Spleen (tissue), 11 donors: ENCODE measurements at regions not wholly inside any gene's neighbourhood (a gene's known extent, or its start where the extent isn't known, plus 50 kb on each side); places are given as distances from the start of the nearest gene placed in this dataset.

Experiments used
- DNase-seq: peaks from one replicate; pipeline ENCODE4 v3.0.0-alpha.2; 2020
- H3K27ac ChIP-seq, 8 donors: fragments of 200-600 bp; sonication (generic) in 7 of 8; 1 replicate in 4 of 8; 2 replicates in 4 of 8; pipeline versions ENCODE4 v1.5.0 to v1.8.0; 2016 to 2021; ENCODE audit warnings: inconsistent platforms in 4 of 8, mild to moderate bottlenecking in 4 of 8, moderate library complexity in 1 of 8
- H3K27me3 ChIP-seq, 7 donors: fragments of 200-600 bp; sonication (generic) in 6 of 7; replicated peaks in 1 of 7; 1 replicate in 4 of 7; 2 replicates in 3 of 7; pipeline versions ENCODE4 v1.5.0 to v1.8.0; 2016 to 2021; ENCODE audit warnings: inconsistent platforms in 3 of 7, mild to moderate bottlenecking in 1 of 7
- H3K36me3 ChIP-seq, 6 donors: fragments of 200-600 bp; sonication (generic) in 5 of 6; 1 replicate in 4 of 6; 2 replicates in 2 of 6; pipeline versions ENCODE4 v1.5.0 to v1.8.0; 2016 to 2021; ENCODE audit warnings: inconsistent platforms in 2 of 6
- H3K4me1 ChIP-seq, 6 donors: fragments of 200-600 bp; sonication (generic) in 5 of 6; 1 replicate in 3 of 6; 2 replicates in 3 of 6; pipeline versions ENCODE4 v1.5.0 to v1.8.0; 2016 to 2021; ENCODE audit warnings: inconsistent platforms in 3 of 6
- H3K4me3 ChIP-seq, 8 donors: fragments of 200-600 bp; sonication (generic) in 7 of 8; 1 replicate in 4 of 8; 2 replicates in 4 of 8; pipeline versions ENCODE4 v1.5.0 to v1.8.0; 2016 to 2021; ENCODE audit warnings: inconsistent platforms in 4 of 8, mild to moderate bottlenecking in 4 of 8, moderate library complexity in 2 of 8
- H3K9me3 ChIP-seq, 8 donors: fragments of 200-600 bp; sonication (generic) in 7 of 8; 1 replicate in 4 of 8; 2 replicates in 4 of 8; pipeline versions ENCODE4 v1.5.0 to v1.8.0; 2016 to 2021; ENCODE audit warnings: inconsistent platforms in 4 of 8
- CTCF ChIP-seq, 11 experiments: fragments of 200-600 bp in 7 of 11; fragments of 450-650 bp in 4 of 11; sonication (generic) in 4 of 11; IDR thresholded peaks in 8 of 11; conservative IDR thresholded peaks in 3 of 11; 1 replicate in 7 of 11; 2 replicates in 4 of 11; pipeline versions ENCODE4 v1.4.0 to v1.8.0; 2016 to 2021; ENCODE audit warnings: antibody characterized with exemption in 11 of 11, inconsistent platforms in 4 of 11, mild to moderate bottlenecking in 1 of 11
- POLR2A ChIP-seq, 3 donors: fragments of 450-650 bp; IDR thresholded peaks; one replicate each; pipeline ENCODE4 v1.5.1; 2017; ENCODE audit warnings: antibody characterized with exemption in 3 of 3, mild to moderate bottlenecking in 1 of 3
- POLR2AphosphoS5 ChIP-seq, 3 donors: sonication (generic); formaldehyde crosslinking; IDR thresholded peaks; one replicate each; pipeline ENCODE4 v1.5.1; 2017; ENCODE audit warnings: antibody characterized with exemption in 3 of 3
- WGBS, 5 donors: extraction: QIAGEN DNeasy Blood & Tissue Kit in 3 of 5; methylation state at CpG; one replicate each; pipeline versions ENCODE4 v1.1.5 to v1.1.7; 2013 to 2018; 5-methylcytosine and 5-hydroxymethylcytosine counted together
- intact Hi-C: fragments of 100-400 bp; cut with DNase I; formaldehyde crosslinking; loops from one replicate; pipeline ENCODE4 v1.15.0; 2023; ENCODE audit warnings: low total_unique reads
- donor health status: healthy with polysubstance abuse.
- donor health status: DM: no; HTN: no; CAD: no; lungs with moderate emphysema.
- donor health status: DM: no; HTN: no; CAD: no.
- donor health status: Bipolar disorder and iron deficiency.
- donor health status: healthy.
- donor health status: DM: no; HTN: no; CAD: no.
- donor health status: DM: yes; HTN: yes; CAD: no.

GRCh38 chr1:2877391-2877790, 75.9 kb upstream of the TTC34 start:
- H3K4me3 ChIP-seq, result no peak overlapping the region
- H3K9me3 ChIP-seq, result peaks cover 0 to 2% (median under 1%) of the 10 kb centered on the region in 8 donors
- WGBS, 5 donors, result 85 to 94% (median 92%) methylated on average over 17 of the region's 17 CpGs
- H3K36me3 ChIP-seq, result no peaks in the 10 kb centered on the region
- no peak overlapping the region for H3K27ac ChIP-seq
- H3K4me1 ChIP-seq, result peaks cover 0 to 19% (median 8%) of the 10 kb centered on the region in 6 donors
- TF ChIP-seq POLR2AphosphoS5 (IDR thresholded peaks at IDR 0.05) (no peak), POLR2A (IDR thresholded peaks at IDR 0.05) (no peak)
- peaks cover 0 to 35% (median 0%) of the 10 kb centered on the region in 7 donors for H3K27me3 ChIP-seq
- DNase-seq, result no peak
- intact Hi-C loops, result no loop called here

GRCh38 chr1:2878591-2878990, 77.1 kb upstream of the TTC34 start:
- Histone ChIP-seq H3K36me3 (no peaks in the 10 kb centered on the region), H3K9me3 (no peaks in the 10 kb centered on the region), H3K4me1 (peaks cover 0 to 19% (median 8%) of the 10 kb centered on the region in 6 donors), H3K27me3 (peaks cover 0 to 47% (median 0%) of the 10 kb centered on the region in 7 donors), H3K4me3 (no peak overlapping the region), H3K27ac (no peak overlapping the region)
- DNase-seq, result no peak
- 69 to 90% (median 80%) methylated on average over 7 to 14 of the region's 14 CpGs for WGBS, 5 donors
- TF ChIP-seq CTCF (IDR thresholded peaks at IDR 0.05 in 8 of 11, conservative IDR thresholded peaks at IDR 0.05 in 3 of 11) (no peak), POLR2A (IDR thresholded peaks at IDR 0.05) (no peak), POLR2AphosphoS5 (IDR thresholded peaks at IDR 0.05) (no peak)
- intact Hi-C loops, result no loop called here

- intact Hi-C loops, result no loop called here
- Histone ChIP-seq H3K4me1 (peaks cover 0 to 19% (median 8%) of the 10 kb centered on the region in 6 donors), H3K4me3 (no peak overlapping the region), H3K27ac (no peak overlapping the region), H3K9me3 (no peaks in the 10 kb centered on the region), H3K27me3 (peaks cover 0 to 51% (median 0%) of the 10 kb centered on the region in 7 donors), H3K36me3 (no peaks in the 10 kb centered on the region)
- WGBS, 5 donors, result 72 to 87% (median 84%) methylated on average over 9 to 14 of the region's 14 CpGs
- no peak for DNase-seq
- TF ChIP-seq POLR2AphosphoS5 (IDR thresholded peaks at IDR 0.05) (no peak), POLR2A (IDR thresholded peaks at IDR 0.05) (no peak), CTCF (IDR thresholded peaks at IDR 0.05 in 8 of 11, conservative IDR thresholded peaks at IDR 0.05 in 3 of 11) (no peak)
Measured at GRCh38 chr1:2879026-2879425, 77.5 kb upstream of the TTC34 start.

GRCh38 chr1:2879591-2879990, 78.1 kb upstream of the TTC34 start:
- Histone ChIP-seq H3K4me3 (no peak overlapping the region), H3K4me1 (peaks cover 0 to 17% (median 7%) of the 10 kb centered on the region in 6 donors), H3K27me3 (peaks cover 0 to 54% (median 0%) of the 10 kb centered on the region in 7 donors), H3K27ac (no peak overlapping the region), H3K9me3 (no peaks in the 10 kb centered on the region), H3K36me3 (no peaks in the 10 kb centered on the region)
- DNase-seq, result no peak
- WGBS, 5 donors, result 84 to 93% (median 87%) methylated on average over 9 to 18 of the region's 18 CpGs
- TF ChIP-seq POLR2A (IDR thresholded peaks at IDR 0.05) (no peak), CTCF (IDR thresholded peaks at IDR 0.05 in 8 of 11, conservative IDR thresholded peaks at IDR 0.05 in 3 of 11) (no peak), POLR2AphosphoS5 (IDR thresholded peaks at IDR 0.05) (no peak)
- intact Hi-C loops, result no loop called here

- intact Hi-C loops, result no loop called here
- Histone ChIP-seq H3K36me3 (no peaks in the 10 kb centered on the region), H3K27me3 (peaks cover 0 to 54% (median 0%) of the 10 kb centered on the region in 7 donors), H3K9me3 (no peaks in the 10 kb centered on the region), H3K27ac (no peak overlapping the region), H3K4me3 (no peak overlapping the region), H3K4me1 (peaks cover 0 to 12% (median 4%) of the 10 kb centered on the region in 6 donors)
- DNase-seq, result no peak
- no peak for TF ChIP-seq POLR2AphosphoS5 (IDR thresholded peaks at IDR 0.05)
- 68 to 77% (median 70%) methylated on average over 10 to 12 of the region's 12 CpGs for WGBS, 5 donors
Measured at GRCh38 chr1:2880086-2880485, 78.6 kb upstream of the TTC34 start.
